Common myeloid progenitor, CD34-positive (primary cell): ENCODE measurements at regions not wholly inside any gene's neighbourhood (a gene's known extent, or its start where the extent isn't known, plus 50 kb on each side); places are given as distances from the start of the nearest gene placed in this dataset.

Source experiments
- CTCF ChIA-PET: fragments of 350-600 bp; sonication (Branson Sonifier 250); formaldehyde crosslinking; loops from one replicate; lab custom pipeline; 2021; ENCODE audit warnings: antibody characterized with exemption; lab: Charles Lee
- POLR2A ChIA-PET: fragments of 350-600 bp; sonication (Branson Sonifier 250); formaldehyde crosslinking; loops from one replicate; lab custom pipeline; 2021; ENCODE audit warnings: antibody characterized with exemption; lab: Charles Lee
- DNase-seq, 3 donors: peaks; one replicate each; pipeline versions ENCODE4 v3.0.0 to v3.0.0-alpha.2; 2013
- H3K27ac ChIP-seq, 2 experiments: 1 replicate in 1 of 2; 2 replicates in 1 of 2; pipeline ENCODE4 v1.7.0; 2013; ENCODE audit warnings: inconsistent platforms in 2 of 2, low read length in 2 of 2, mild to moderate bottlenecking in 2 of 2, low read depth in 1 of 2, moderate library complexity in 1 of 2; ENCODE audit not compliant: severe bottlenecking in 2 of 2, insufficient read depth in 1 of 2, poor library complexity in 1 of 2
- H3K27me3 ChIP-seq, 5 experiments: replicated peaks in 2 of 5; 1 replicate in 3 of 5; 2 replicates in 2 of 5; pipeline versions ENCODE4 v1.6.1 to v1.7.0; 2013; ENCODE audit warnings: low read length in 4 of 5, mild to moderate bottlenecking in 2 of 5, moderate library complexity in 2 of 5, inconsistent platforms in 1 of 5; ENCODE audit not compliant: insufficient read depth in 5 of 5, control insufficient read depth in 4 of 5
- H3K36me3 ChIP-seq, 4 experiments: 1 replicate in 2 of 4; 2 replicates in 2 of 4; pipeline versions ENCODE4 v1.6.1 to v1.7.0; 2013; ENCODE audit warnings: low read length in 3 of 4, control low read depth in 1 of 4, mild to moderate bottlenecking in 1 of 4; ENCODE audit not compliant: control insufficient read depth in 4 of 4, insufficient read depth in 4 of 4
- H3K4me1 ChIP-seq, 4 experiments: 1 replicate in 3 of 4; 2 replicates in 1 of 4; pipeline versions ENCODE4 v1.6.1 to v1.7.1; 2013; ENCODE audit warnings: low read length in 3 of 4, mild to moderate bottlenecking in 3 of 4, control low read depth in 1 of 4, inconsistent platforms in 1 of 4, moderate library complexity in 1 of 4; ENCODE audit not compliant: control insufficient read depth in 4 of 4, insufficient read depth in 4 of 4; ENCODE audit errors: control extremely low read depth in 1 of 4
- H3K4me3 ChIP-seq, 7 experiments: 1 replicate in 4 of 7; 2 replicates in 3 of 7; pipeline versions ENCODE4 v1.5.1 to v1.7.0; 2013; ENCODE audit warnings: mild to moderate bottlenecking in 7 of 7, low read length in 6 of 7, moderate library complexity in 6 of 7, inconsistent platforms in 2 of 7, low read depth in 2 of 7, control low read depth in 1 of 7; ENCODE audit not compliant: insufficient read depth in 4 of 7, control insufficient read depth in 1 of 7; ENCODE audit errors: extremely low read depth in 1 of 7
- H3K9me3 ChIP-seq, 5 experiments: 1 replicate in 4 of 5; 2 replicates in 1 of 5; pipeline versions ENCODE4 v1.6.1 to v1.7.1; 2013; ENCODE audit warnings: low read length in 4 of 5, mild to moderate bottlenecking in 2 of 5, inconsistent platforms in 1 of 5, low read depth in 1 of 5, moderate library complexity in 1 of 5; ENCODE audit not compliant: control insufficient read depth in 4 of 5, insufficient read depth in 2 of 5; ENCODE audit errors: control extremely low read depth in 1 of 5
- WGBS: methylation state at CpG from one replicate; pipeline ENCODE4 v1.1.5; 2013; ENCODE audit not compliant: insufficient coverage; 5-methylcytosine and 5-hydroxymethylcytosine counted together

DNA sequence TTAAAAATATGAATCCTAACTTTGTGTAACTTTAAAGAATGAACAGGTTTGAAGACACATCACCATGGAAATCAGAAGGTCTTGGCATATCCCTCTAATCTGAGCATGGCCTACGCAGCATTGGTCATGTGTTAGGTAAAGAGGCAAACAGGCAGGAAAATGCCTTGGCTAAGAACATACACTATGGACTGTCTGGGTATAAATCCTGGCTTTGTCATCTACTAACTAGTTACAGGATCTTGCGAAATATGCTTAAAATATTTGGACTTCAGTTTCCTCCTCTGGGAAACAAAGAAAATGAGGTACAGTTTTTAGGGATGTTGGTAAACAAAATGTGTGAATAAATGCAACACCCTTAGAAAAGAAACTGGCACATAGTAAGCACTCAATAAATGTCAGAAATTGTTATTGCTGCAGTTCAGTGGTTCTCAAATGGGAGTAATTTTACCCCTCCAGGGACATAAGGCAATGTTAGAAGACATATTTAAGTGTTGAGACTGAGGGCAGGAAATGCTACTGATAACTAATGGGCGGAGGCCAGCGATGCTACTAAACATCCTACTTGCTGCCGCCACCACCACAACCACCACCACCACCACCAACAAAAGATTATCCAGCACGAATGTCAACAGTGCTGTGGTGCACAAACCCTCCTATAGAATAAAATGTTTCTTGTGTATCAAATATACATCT, 770.8 kb upstream of the SOX9 start:
- no peak overlapping the region for H3K27ac ChIP-seq
- POLR2A ChIA-PET = no interaction called here
- no peaks in the 10 kb centered on the region for H3K27me3 ChIP-seq
- no peak for DNase-seq
- H3K9me3 ChIP-seq = no peaks in the 10 kb centered on the region
- H3K4me3 ChIP-seq = no peak overlapping the region
- CTCF ChIA-PET = no interaction called here
- no peaks in the 10 kb centered on the region for H3K36me3 ChIP-seq
- H3K4me1 ChIP-seq = no peaks in the 10 kb centered on the region
- WGBS = no CpG with 5 or more reads among the region's 6 CpGs

DNA sequence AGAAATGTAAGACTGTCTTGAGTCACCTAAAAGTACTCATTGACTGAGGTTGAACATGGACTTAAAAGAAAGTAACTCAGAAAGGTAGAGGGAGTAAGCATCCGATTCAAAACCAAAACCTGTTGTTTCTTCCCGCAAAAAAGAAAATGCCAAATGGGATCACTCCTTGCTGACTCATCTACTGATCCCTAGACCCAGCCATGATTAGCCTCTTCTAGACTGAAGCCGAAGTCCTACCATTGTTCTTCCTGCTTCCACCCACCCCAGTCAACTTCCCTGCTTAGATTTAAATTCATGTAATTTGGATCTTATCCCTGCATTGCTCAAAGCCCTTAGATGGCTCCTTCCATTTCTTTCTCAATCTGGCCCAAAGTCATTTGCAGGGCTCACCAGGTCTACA, 760.5 kb upstream of the SOX9 start:
- no peaks in the 10 kb centered on the region for H3K36me3 ChIP-seq
- WGBS = 100% methylated on average over 2 of the region's 3 CpGs

DNA sequence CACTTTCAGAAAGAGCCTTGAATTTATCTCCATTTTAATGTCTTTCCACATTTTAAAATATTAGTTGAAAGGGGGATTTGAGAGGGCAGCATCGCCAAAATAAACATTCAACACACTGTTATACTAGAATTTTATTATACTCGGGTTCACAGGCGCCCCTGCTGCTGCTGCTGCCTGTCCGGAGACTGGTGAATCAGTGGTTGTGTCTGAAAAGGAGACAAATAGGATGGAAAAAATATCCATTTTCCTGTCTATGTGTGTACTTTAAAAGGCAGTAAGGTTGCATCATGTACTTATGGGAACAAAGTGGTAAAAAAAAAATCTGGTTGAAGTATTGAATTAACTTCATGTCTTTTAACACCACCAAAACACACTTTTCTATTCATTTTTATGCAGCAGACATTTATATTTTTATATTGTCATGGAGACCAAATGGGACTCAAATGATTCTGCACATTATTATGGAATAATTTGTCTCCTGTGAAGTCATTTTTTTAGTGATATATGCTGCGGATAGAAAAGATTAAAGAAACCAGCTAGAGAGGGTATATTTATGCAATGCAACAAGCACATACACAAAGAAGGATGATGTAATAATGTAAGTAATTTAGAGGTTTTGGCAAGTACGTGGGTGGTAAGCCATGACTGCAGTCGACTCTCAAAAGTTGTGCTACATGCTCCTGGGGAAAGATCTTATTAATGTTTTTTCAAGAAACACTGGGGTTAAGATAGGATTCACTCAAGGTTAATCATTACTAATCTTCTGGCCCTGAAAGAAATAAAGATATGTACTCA, 759.0 kb upstream of the SOX9 start:
- H3K9me3 ChIP-seq = peaks cover 0 to 3% (median 2%) of the 10 kb centered on the region in 5 experiments
- no peak overlapping the region for H3K27ac ChIP-seq
- H3K4me1 ChIP-seq = no peaks in the 10 kb centered on the region
- POLR2A ChIA-PET = no interaction called here
- 100% methylated on average over 2 of the region's 7 CpGs for WGBS
- no peak for DNase-seq
- H3K27me3 ChIP-seq = no peaks in the 10 kb centered on the region
- no peaks in the 10 kb centered on the region for H3K36me3 ChIP-seq
- no peak overlapping the region for H3K4me3 ChIP-seq
- CTCF ChIA-PET = no interaction called here

More for the DNA sequence above, 760.5 kb upstream of the SOX9 start:
- DNase-seq = no peak
- Histone ChIP-seq H3K27ac (no peak overlapping the region), H3K9me3 (peaks cover 0 to 3% (median 2%) of the 10 kb centered on the region in 5 experiments), H3K4me3 (no peak overlapping the region), H3K27me3 (no peaks in the 10 kb centered on the region), H3K4me1 (no peaks in the 10 kb centered on the region)
- ChIA-PET POLR2A (no interaction called here), CTCF (no interaction called here)

DNA sequence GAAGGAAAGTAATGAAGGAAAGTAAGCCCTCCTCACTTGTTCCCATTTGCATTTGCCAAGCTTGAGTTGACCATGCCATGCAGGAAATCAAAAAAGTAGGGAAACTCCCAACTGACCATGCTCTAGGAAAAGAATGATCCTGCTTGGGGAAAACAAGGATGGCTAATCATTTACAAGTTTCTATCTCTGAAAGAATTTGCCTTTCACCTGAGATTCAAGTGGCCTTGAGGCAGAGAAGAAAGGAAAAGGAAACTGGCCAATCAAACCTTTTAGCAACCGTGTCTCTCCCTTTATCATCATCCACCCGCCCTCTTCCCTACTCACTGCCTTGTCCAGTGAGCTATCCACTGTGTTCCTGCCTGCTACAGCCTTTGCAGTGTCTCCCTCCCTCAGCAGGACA, 757.2 kb upstream of the SOX9 start:
- H3K27ac ChIP-seq = no peak overlapping the region
- ChIA-PET CTCF (no interaction called here), POLR2A (no interaction called here)
- WGBS = 100% methylated on average over 1 of the region's 2 CpGs
- DNase-seq = no peak
- H3K4me1 ChIP-seq = no peaks in the 10 kb centered on the region
- no peak overlapping the region for H3K4me3 ChIP-seq
- no peaks in the 10 kb centered on the region for H3K27me3 ChIP-seq
- peaks cover 0 to 3% (median 0%) of the 10 kb centered on the region in 5 experiments for H3K9me3 ChIP-seq
- H3K36me3 ChIP-seq = no peaks in the 10 kb centered on the region

DNA sequence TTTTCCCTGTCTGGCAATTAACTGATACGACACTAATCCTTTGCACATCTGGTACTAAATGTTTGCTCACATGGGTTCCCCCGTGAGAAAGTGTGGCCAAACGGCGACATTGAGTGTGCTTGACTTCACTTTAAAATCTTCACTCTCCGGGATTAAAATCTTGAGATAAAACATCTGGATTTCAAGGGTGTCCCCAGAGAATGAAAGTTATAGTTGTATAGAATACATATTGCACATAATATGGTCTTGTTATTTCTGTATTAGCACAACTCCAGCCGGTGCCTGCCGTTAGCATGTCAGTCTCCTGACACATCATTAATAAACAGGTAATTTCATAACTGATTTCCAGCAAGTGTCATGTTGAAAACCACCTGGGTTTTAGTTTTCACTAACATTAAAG, 749.0 kb upstream of the SOX9 start:
- Histone ChIP-seq H3K4me3 (no peak overlapping the region), H3K4me1 (no peaks in the 10 kb centered on the region), H3K27ac (no peak overlapping the region), H3K9me3 (no peaks in the 10 kb centered on the region), H3K27me3 (no peaks in the 10 kb centered on the region), H3K36me3 (no peaks in the 10 kb centered on the region)
- no peak for DNase-seq
- WGBS = 100% methylated on average over 4 of the region's 7 CpGs
- ChIA-PET POLR2A (no interaction called here), CTCF (no interaction called here)

DNA sequence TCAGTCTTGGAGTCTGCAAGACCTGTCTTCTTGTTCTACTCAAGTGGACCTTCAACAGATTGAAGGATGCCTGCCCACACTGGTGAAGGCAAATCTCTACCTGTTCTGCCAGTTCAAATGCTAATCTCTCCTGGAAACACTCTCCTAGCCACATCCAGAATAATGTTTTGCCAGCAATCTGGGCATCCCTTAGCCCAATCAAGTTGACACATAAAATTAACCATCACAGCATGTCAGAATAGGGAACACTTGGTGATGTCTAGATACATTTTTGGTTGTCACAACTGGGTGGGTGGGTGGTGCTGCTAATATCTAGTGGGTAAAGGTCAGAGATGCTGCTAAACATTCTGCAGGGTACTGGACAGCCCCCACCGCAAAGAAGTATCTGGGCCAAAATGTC, 744.9 kb upstream of the SOX9 start:
- Histone ChIP-seq H3K36me3 (no peaks in the 10 kb centered on the region), H3K27me3 (no peaks in the 10 kb centered on the region), H3K4me3 (no peak overlapping the region), H3K27ac (no peak overlapping the region), H3K4me1 (no peaks in the 10 kb centered on the region), H3K9me3 (no peaks in the 10 kb centered on the region)
- ChIA-PET POLR2A (no interaction called here), CTCF (no interaction called here)
- WGBS = 100% methylated on average over 1 of the region's 1 CpG
- no peak for DNase-seq

DNA sequence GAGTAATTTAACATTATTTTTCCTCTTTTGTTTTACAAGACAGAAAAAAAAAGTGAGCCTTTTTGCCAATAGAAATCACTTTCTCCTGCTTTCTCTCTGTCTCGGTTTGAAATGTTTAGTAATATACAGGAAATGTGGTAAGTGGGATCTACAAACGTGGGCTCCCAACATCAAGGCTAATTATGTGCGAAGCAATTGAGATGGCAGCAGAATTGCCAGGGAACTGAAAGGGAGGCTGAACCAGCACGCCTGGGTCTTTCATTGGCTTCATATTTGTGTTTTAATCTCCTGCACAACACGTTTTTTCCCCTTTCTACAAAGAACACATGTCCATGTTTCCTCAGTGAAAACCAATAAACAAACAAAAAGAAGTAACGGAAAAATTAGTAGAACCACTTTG, 743.9 kb upstream of the SOX9 start:
- POLR2A ChIA-PET = no interaction called here
- H3K36me3 ChIP-seq = no peaks in the 10 kb centered on the region
- H3K9me3 ChIP-seq = peaks cover 0 to 3% (median 0%) of the 10 kb centered on the region in 5 experiments
- no peaks in the 10 kb centered on the region for H3K27me3 ChIP-seq
- no peak for DNase-seq
- CTCF ChIA-PET = no interaction called here
- H3K4me1 ChIP-seq = no peaks in the 10 kb centered on the region
- 73% methylated on average over 5 of the region's 6 CpGs for WGBS
- H3K27ac ChIP-seq = no peak overlapping the region
- no peak overlapping the region for H3K4me3 ChIP-seq
